ENCODE measurements at regions not wholly inside any gene's neighbourhood (a gene's known extent, or its start where the extent isn't known, plus 50 kb on each side); places are given as distances from the start of the nearest gene placed in this dataset.

DNA sequence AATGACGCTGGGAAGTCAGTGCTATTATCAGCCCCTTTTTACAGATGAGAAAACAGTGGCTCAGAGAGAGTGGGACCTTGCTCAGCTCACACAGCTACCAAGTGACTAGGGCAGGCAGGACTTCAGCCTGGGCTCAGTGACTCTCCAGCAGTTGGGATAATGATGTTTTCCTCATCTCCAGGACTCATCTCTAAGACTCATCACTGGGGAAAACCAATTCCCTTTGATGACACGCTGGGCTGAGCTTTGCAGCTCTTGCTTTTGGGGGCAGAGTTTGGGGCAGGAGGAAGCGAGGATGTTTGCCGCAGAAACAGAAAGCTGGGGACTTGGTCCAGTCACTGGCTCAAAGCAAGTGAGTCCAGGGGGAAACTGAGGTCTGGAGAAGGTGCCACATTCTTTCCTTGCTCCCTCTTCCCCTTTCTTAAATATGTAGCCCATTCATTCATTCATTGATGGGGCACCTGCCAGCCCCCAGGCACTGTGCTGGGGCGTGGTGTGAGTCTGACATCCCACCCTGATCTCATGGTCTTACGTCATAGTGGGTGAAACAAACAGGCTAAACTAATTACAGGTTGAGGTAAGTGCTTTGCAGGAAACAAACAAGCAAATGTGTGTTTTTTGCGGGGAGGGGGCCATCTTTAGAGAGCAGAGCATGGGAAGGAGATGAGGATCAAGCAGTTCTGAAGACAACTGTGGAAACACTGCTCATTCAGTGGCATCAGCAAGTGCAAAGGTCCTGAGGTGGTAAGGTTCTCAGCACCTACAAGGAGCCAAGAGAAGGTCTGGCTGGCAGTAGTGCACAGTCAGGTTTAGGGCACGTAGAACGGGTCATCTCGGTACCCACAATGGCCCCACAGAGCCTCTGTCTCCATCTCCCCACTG lies 74.4 kb upstream of the PMEPA1 start:
- TF ChIP-seq TAF1 (IDR thresholded peaks at IDR 0.05; ENCODE audit: low read depth, low read length) (no peak), POU2F2 (IDR thresholded peaks at IDR 0.05; ENCODE audit: low read depth, low read length) (no peak), POLR2A (IDR thresholded peaks at IDR 0.05; ENCODE audit: low read depth, low read length) (no peak), POLR2AphosphoS5 (IDR thresholded peaks at IDR 0.05; ENCODE audit: low read depth, low read length) (no peak), SPI1 (IDR thresholded peaks at IDR 0.05; ENCODE audit: low read depth, low read length) (no peak), PAX5 (IDR thresholded peaks at IDR 0.05; ENCODE audit: insufficient read depth, low read length, severe bottlenecking) (no peak)

Data from GM12891 (cell line).